ENCODE measurements at regions not wholly inside any gene's neighbourhood (a gene's known extent, or its start where the extent isn't known, plus 50 kb on each side); places are given as distances from the start of the nearest gene placed in this dataset.

DNA sequence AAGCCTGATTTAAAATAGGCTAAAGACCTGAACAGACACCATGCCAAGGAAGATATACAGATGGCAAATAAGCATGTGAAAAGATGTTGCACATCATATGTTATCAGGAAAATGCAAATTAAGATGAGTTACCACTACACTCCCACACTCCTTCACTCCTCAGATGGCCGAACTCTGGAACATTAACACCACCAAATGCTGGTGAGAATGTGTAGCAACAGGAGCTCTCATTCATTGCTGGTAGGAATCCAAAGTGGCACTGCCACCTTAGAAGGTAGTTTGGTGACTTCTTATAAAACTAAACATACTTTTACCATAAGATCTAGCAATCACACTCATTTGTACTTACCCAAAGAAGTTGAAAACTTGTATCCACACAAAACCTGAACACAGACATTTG lies 2047.3 kb downstream of the LRRC4C start:
- DNase-seq, result no peak
- H3K27ac ChIP-seq, result no peak overlapping the region
- no peaks in the 10 kb centered on the region for H3K36me3 ChIP-seq
- intact Hi-C loops (cut with DNase I), result no loop called here
- no peak for ATAC-seq
- TF ChIP-seq, protein P1, sequence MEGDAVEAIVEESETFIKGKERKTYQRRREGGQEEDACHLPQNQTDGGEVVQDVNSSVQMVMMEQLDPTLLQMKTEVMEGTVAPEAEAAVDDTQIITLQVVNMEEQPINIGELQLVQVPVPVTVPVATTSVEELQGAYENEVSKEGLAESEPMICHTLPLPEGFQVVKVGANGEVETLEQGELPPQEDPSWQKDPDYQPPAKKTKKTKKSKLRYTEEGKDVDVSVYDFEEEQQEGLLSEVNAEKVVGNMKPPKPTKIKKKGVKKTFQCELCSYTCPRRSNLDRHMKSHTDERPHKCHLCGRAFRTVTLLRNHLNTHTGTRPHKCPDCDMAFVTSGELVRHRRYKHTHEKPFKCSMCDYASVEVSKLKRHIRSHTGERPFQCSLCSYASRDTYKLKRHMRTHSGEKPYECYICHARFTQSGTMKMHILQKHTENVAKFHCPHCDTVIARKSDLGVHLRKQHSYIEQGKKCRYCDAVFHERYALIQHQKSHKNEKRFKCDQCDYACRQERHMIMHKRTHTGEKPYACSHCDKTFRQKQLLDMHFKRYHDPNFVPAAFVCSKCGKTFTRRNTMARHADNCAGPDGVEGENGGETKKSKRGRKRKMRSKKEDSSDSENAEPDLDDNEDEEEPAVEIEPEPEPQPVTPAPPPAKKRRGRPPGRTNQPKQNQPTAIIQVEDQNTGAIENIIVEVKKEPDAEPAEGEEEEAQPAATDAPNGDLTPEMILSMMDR (IDR thresholded peaks at IDR 0.05), result no peak
- H3K4me1 ChIP-seq, result no peaks in the 10 kb centered on the region
- H3K9me3 ChIP-seq, result peaks cover 0 to 12% of the 10 kb centered on the region in 2 donors
- H3K27me3 ChIP-seq, result no peaks in the 10 kb centered on the region
- no peak overlapping the region for H3K4me3 ChIP-seq

DNA sequence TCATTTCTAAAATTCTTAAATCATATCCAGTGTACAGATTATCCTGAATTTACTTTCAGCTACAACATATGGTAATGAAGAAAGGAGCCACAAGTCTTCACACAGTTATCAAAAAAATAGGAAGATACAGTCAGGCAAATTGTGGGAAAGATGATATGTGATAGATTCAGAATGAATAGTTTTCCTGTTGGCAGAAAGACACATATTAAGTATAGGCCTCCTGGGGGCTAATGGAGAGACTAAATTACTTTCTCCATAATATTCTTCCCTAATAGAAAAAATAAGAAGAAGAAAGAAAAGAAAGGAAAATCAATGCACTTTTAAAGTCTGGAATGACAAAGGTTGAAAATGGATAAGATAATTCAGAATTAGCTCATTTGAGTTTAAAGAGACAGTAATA lies 2073.5 kb downstream of the LRRC4C start:
- TF ChIP-seq, protein P1 (IDR thresholded peaks at IDR 0.05), result no peak
- Histone ChIP-seq H3K4me3 (no peak overlapping the region), H3K9me3 (peaks cover 0 to 5% of the 10 kb centered on the region in 2 donors), H3K27ac (no peak overlapping the region), H3K36me3 (no peaks in the 10 kb centered on the region), H3K4me1 (no peaks in the 10 kb centered on the region), H3K27me3 (no peaks in the 10 kb centered on the region)
- ATAC-seq (no peak), DNase-seq (no peak)
- intact Hi-C loops (cut with DNase I), result no loop called here

DNA sequence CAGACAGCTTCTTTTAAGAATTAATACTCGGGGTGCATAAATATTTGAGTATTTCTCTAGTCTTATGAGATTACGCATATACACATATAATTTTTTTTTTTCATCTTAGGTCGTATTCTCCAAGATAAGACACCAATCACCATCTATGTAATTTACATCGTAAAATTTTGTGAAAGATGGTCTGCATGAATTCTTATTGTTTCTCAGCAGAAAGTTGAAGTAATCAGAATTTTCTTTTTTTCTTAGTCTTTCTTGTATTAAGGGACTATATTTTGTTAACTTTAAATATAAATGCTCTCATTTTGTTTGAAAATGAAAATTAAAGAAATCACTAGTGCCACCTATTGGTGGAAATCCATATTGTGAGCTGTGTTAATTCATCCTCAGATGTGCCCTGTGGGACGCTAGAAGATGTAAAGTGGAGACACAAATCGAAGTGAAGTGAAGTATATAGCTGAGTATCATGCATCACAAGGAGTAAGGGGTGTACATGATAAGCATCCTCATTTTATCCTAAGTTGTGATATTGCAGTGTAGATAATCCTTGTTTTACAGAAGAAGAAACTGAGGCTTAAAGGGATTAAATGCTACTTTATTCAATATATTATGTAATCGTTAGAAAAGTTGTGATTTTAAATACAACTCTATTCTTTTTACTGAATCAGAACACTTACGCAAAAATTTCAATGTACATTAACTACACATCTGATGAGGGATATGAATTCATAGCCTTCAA lies 2084.3 kb downstream of the LRRC4C start:
- intact Hi-C loops (cut with DNase I), result no loop called here
- Histone ChIP-seq H3K4me3 (no peak overlapping the region), H3K27me3 (no peaks in the 10 kb centered on the region), H3K36me3 (no peaks in the 10 kb centered on the region), H3K9me3 (no peaks in the 10 kb centered on the region), H3K4me1 (peaks cover 0 to 6% of the 10 kb centered on the region in 2 donors), H3K27ac (no peak overlapping the region)
- ATAC-seq (peak; percentile 37), DNase-seq (peak in 2 of 4 donors; percentile 25 to 39)
- TF ChIP-seq, protein P1 (IDR thresholded peaks at IDR 0.05), result peak; percentile 40 to 56

DNA sequence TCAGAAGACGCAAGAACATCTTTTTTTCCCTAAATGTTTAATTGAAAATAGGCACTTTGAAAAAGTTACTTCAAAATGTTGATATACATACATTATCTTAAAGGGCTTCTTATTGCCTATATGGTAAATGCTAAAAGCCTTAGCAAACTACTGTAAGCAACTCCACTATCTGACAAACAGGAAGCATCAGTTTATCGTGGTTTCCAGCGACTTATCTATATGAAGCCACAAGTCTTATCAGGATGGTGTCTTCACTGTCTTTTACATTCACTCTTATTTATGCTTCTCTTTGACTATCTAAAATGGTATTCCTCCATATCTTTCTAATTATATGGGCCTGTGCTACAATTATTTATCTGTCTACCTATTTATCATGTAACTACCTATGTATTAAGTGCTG lies 2091.9 kb downstream of the LRRC4C start:
- DNase-seq (no peak), ATAC-seq (no peak)
- Histone ChIP-seq H3K4me3 (no peak overlapping the region), H3K36me3 (no peaks in the 10 kb centered on the region), H3K27me3 (no peaks in the 10 kb centered on the region), H3K9me3 (no peaks in the 10 kb centered on the region), H3K27ac (no peak overlapping the region), H3K4me1 (peaks cover 0 to 6% of the 10 kb centered on the region in 2 donors)
- TF ChIP-seq, protein P1 (IDR thresholded peaks at IDR 0.05), result no peak
- intact Hi-C loops (cut with DNase I), result no loop called here

DNA sequence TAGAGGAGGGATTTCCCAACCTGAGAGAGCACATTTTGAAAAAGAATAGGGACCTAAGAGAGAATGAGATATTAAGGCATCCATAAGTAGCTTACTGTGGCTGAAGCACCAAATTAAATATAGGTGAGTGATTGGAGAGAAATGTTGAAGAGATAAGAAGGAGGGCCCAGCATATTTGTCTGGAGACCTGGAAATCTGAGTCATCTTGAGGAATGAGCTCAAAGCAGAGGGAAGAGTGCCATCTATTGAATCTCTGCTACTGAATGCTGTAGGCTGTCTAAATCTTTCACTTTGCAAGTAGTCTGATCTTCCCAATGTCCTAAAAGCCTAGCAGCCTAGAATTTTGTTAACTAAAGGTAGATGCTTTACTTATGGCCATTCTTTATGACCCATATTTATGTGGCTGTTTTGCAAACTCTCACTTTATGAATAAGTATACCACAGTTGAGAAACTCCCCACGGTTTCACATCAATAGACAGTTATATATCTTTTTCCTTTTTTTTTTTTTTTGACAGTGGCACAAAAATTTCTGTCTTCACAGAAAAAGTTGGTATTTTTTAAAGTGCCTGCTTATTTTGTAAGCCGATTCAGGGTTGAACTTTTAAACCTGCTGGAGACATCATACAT lies 2093.5 kb downstream of the LRRC4C start:
- no peak overlapping the region for H3K4me3 ChIP-seq
- no peaks in the 10 kb centered on the region for H3K4me1 ChIP-seq
- TF ChIP-seq, protein P1 (IDR thresholded peaks at IDR 0.05), result no peak
- intact Hi-C loops (cut with DNase I), result no loop called here
- peak; percentile 47 for ATAC-seq
- H3K27me3 ChIP-seq, result no peaks in the 10 kb centered on the region
- no peak overlapping the region for H3K27ac ChIP-seq
- H3K9me3 ChIP-seq, result no peaks in the 10 kb centered on the region
- DNase-seq, result peak in 2 of 4 donors; percentile 18 to 30
- H3K36me3 ChIP-seq, result no peaks in the 10 kb centered on the region
